ENCODE measurements at regions not wholly inside any gene's neighbourhood (a gene's known extent, or its start where the extent isn't known, plus 50 kb on each side); places are given as distances from the start of the nearest gene placed in this dataset. TPM values are rescaled to one million over a fixed set of nuclear protein-coding genes. Genes with fewer than 3 reads are reported as not detected.

GRCh38 chr2:15883684-15884083 is 56.7 kb upstream of the MYCN start:
- DNase-seq (ENCODE audit: low spot score) (no peak), ATAC-seq (ENCODE audit: low FRiP score) (no peak)
- no peak for TF ChIP-seq CTCF (IDR thresholded peaks at IDR 0.05)

GRCh38 chr2:15884790-15885189 is 55.6 kb upstream of the MYCN start:
- ATAC-seq (ENCODE audit: low FRiP score) = no peak
- TF ChIP-seq CTCF (IDR thresholded peaks at IDR 0.05) = no peak
- DNase-seq (ENCODE audit: low spot score) = no peak

- TF ChIP-seq CTCF (IDR thresholded peaks at IDR 0.05) = no peak
- DNase-seq (ENCODE audit: low spot score) (no peak), ATAC-seq (ENCODE audit: low FRiP score) (no peak)
These were observed 54.1 kb upstream of the MYCN start for GRCh38 chr2:15886231-15886630.

GRCh38 chr2:15889442-15890123 is 50.8 kb upstream of the MYCN start:
- no peak for ATAC-seq (ENCODE audit: low FRiP score)

GRCh38 chr2:15890124-15890754 is 50.1 kb upstream of the MYCN start:
- DNase-seq (ENCODE audit: low spot score) (no peak), ATAC-seq (ENCODE audit: low FRiP score) (no peak)
- no peak for TF ChIP-seq CTCF (IDR thresholded peaks at IDR 0.05)

More at GRCh38 chr2:15889442-15890123, 50.8 kb upstream of the MYCN start:
- DNase-seq (ENCODE audit: low spot score) = no peak
- no peak for TF ChIP-seq CTCF (IDR thresholded peaks at IDR 0.05)

Small RNA genes in the stretch of these regions (small RNA-seq; reads per million reads assigned to genes)
- not detected for gene RNU5E-7P
